Choroid plexus epithelial cell (primary cell): ENCODE measurements at regions not wholly inside any gene's neighbourhood (a gene's known extent, or its start where the extent isn't known, plus 50 kb on each side); places are given as distances from the start of the nearest gene placed in this dataset.
A peak's percentile ranks its signal among the peaks of the same experiment; 100 is the strongest.

Experiments used
- DNase-seq: peaks from one replicate; pipeline ENCODE4 v3.0.0-alpha.2; 2010; ENCODE audit warnings: low read depth
- H3K4me3 ChIP-seq: 2 replicates; pipeline ENCODE4 v1.5.1; 2011; ENCODE audit warnings: low read depth, mild to moderate bottlenecking, control low read depth, low read length, moderate library complexity
- TF ChIP-seq, protein P1 (sequence below): conservative IDR thresholded peaks from 2 replicates; pipeline ENCODE4 v1.5.1; 2011; ENCODE audit warnings: low read depth, mild to moderate bottlenecking, control low read depth, inconsistent platforms, low read length, moderate library complexity

DNA sequence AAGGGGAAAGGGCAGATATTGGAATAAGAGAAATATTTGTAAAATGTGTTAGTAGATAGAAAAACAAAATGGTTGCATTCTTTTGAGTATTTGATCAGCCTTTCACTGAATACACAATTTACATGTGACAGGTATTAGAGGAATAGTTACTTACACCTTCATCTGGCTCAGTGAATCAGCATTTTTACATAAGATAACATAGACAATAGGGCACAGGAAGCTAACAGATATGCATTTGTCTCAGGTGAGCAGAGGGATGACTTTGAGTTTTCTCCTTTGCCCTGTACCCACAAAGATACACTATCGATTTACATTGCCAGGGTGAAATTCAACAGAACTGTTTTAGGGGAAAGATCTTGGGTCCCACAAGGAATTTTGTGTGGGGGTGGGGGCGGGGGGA is 373.1 kb upstream of the NETO1 start:
- TF ChIP-seq, protein P1, sequence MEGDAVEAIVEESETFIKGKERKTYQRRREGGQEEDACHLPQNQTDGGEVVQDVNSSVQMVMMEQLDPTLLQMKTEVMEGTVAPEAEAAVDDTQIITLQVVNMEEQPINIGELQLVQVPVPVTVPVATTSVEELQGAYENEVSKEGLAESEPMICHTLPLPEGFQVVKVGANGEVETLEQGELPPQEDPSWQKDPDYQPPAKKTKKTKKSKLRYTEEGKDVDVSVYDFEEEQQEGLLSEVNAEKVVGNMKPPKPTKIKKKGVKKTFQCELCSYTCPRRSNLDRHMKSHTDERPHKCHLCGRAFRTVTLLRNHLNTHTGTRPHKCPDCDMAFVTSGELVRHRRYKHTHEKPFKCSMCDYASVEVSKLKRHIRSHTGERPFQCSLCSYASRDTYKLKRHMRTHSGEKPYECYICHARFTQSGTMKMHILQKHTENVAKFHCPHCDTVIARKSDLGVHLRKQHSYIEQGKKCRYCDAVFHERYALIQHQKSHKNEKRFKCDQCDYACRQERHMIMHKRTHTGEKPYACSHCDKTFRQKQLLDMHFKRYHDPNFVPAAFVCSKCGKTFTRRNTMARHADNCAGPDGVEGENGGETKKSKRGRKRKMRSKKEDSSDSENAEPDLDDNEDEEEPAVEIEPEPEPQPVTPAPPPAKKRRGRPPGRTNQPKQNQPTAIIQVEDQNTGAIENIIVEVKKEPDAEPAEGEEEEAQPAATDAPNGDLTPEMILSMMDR: no peak
- no peak overlapping the region for H3K4me3 ChIP-seq
- DNase-seq: no peak

DNA sequence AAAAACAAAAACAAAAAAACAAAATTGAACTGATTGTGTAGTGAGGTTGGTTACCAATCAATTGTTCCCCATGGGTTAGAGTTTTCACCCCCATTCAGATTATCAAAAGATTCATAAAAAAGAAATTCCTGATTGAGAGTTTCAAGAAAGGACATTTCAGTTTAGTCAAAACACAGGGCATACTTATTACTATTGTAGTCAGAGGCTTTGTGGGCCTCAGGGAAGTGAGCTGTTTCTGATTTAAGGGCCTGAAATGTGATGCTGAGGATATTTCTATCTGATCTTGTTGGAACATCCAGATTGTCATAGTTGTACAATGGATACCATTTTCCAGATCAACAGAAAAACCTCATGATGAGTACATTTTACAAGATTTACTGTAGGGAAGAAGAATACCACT is 368.1 kb upstream of the NETO1 start:
- TF ChIP-seq, protein P1: no peak
- peak; percentile 7 for DNase-seq
- H3K4me3 ChIP-seq: no peak overlapping the region

DNA sequence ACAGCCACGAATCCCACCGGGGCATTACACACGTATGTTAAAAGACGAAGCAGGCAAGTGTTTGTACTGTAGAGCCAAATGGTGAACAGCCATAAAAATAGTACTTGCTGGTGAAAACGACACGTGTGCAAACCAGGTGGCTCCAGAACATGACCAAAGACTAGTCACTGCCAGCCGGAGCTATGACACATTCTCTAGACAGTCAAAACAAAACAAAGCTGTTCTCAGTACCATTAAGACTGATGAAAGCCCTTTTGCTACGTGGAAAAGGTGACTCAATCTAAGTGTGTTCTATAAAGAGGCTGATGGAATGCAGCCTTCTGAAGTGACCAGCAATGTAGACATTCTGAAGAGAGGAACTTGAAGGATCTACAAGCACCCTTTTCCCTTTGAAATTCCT is 367.7 kb upstream of the NETO1 start:
- peak; percentile 89 for DNase-seq
- TF ChIP-seq, protein P1: no peak
- H3K4me3 ChIP-seq: no peak overlapping the region

DNA sequence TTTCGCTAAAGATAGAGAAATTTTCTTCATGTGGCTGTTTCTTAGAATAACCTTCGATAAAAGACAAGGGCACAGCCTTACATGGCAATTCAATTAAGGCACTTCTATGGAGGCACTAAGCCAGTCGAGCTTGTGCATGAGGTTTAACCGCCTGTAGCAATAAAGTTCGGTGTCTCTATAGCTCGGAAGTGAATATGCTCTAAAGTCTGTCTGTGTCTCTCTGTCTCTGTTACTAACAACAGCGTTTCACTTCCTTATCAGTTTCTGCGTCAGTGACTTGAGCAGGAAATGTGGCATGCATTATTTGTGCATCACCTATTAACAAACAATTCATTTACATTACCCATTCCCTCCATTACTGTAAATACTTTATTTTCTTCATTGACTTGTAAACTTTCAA is 365.1 kb upstream of the NETO1 start:
- TF ChIP-seq, protein P1: no peak
- no peak overlapping the region for H3K4me3 ChIP-seq
- DNase-seq: no peak

DNA sequence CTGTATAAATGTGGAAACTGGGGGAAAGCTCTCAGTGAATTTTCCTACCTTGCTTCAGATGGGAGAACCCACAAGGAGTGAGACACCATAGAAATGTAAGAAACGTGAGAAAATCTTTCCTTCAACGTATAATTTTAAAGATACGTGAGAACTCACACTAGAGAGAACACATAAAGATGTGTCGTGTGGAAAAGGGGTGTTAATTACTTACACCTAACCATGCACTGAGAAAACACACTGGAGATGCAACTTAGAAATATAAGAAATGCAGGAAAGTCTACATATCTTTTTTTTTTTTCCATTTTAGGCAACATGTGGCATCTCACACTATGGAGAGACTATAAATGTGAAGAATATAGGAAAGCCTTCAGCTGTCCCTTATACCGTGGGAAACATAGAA is 352.9 kb upstream of the NETO1 start:
- DNase-seq: no peak
- TF ChIP-seq, protein P1: no peak
- no peak overlapping the region for H3K4me3 ChIP-seq

DNA sequence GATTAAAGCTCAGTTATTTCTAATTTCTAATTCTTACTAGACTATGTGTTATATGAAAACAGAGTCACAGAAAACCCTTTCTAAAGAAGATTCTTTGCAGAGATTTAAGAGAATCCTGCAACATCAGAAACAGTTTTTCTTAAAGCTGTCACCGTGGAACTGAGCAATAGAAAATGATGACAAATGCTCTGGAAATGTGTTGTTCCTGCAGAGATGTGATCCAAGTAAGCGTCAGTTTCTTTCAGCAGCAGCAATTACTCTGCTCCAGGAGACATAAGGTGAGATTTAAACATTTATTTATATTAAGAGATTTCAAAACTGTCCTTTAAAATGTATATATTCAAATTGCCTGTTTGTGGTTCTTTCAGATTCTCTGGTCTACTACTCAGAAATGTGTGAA is 350.5 kb upstream of the NETO1 start:
- H3K4me3 ChIP-seq: no peak overlapping the region
- DNase-seq: no peak
- TF ChIP-seq, protein P1: no peak

DNA sequence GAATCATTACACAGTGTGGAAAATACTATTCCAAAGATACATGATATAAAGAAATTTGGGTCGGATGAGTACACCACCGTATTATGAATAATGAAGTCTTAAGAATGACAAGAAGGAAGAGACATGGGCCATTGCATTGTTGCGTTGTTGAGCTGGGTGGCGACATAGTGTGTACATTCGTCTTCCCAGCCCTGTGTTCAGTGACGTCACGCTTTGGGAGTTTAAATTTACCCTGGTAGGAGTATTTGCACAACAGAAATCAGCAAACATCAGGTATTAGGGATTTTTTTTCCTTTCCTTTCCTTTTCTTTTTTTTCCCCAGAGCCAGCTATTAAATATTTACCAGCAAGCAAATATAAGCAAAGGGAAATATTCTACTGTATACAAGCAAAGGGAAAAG is 347.2 kb upstream of the NETO1 start:
- TF ChIP-seq, protein P1: no peak
- no peak overlapping the region for H3K4me3 ChIP-seq
- no peak for DNase-seq
